Pulmonary artery endothelial cell (primary cell): ENCODE measurements at regions not wholly inside any gene's neighbourhood (a gene's known extent, or its start where the extent isn't known, plus 50 kb on each side); places are given as distances from the start of the nearest gene placed in this dataset.

Source experiments
- DNase-seq: peaks from one replicate; pipeline ENCODE4 v3.0.0-alpha.2; 2011; ENCODE audit warnings: low read depth, low spot score

- DNase-seq: no peak
These were observed 915.4 kb downstream of the GATA3 start for GRCh38 chr10:8969853-8970252.

GRCh38 chr10:8975535-8975934, 921.0 kb downstream of the GATA3 start:
- DNase-seq: no peak

GRCh38 chr10:8978100-8978499, 923.6 kb downstream of the GATA3 start:
- no peak for DNase-seq

- DNase-seq: no peak
These were observed 925.5 kb downstream of the GATA3 start for GRCh38 chr10:8979976-8980375.

GRCh38 chr10:8981277-8981676, 926.8 kb downstream of the GATA3 start:
- DNase-seq: no peak

GRCh38 chr10:8985651-8986050, 931.2 kb downstream of the GATA3 start:
- DNase-seq: no peak

GRCh38 chr10:8986975-8987374, 932.5 kb downstream of the GATA3 start:
- no peak for DNase-seq

- DNase-seq: no peak
These were observed 933.2 kb downstream of the GATA3 start for GRCh38 chr10:8987712-8988111.

- no peak for DNase-seq
These were observed 935.9 kb downstream of the GATA3 start for GRCh38 chr10:8990280-8990987.

GRCh38 chr10:8992009-8992408, 937.5 kb downstream of the GATA3 start:
- DNase-seq: no peak

GRCh38 chr10:8993864-8994263, 939.4 kb downstream of the GATA3 start:
- DNase-seq: no peak

- DNase-seq: no peak
These were observed 944.3 kb downstream of the GATA3 start for GRCh38 chr10:8998751-8999150.

GRCh38 chr10:9003122-9003521, 948.6 kb downstream of the GATA3 start:
- no peak for DNase-seq

GRCh38 chr10:9004736-9005135, 950.2 kb downstream of the GATA3 start:
- no peak for DNase-seq

- DNase-seq: no peak
These were observed 955.0 kb downstream of the GATA3 start for GRCh38 chr10:9009505-9009904.

- DNase-seq: no peak
These were observed 955.6 kb downstream of the GATA3 start for GRCh38 chr10:9010093-9010492.

GRCh38 chr10:9010931-9011670, 956.6 kb downstream of the GATA3 start:
- DNase-seq: no peak

GRCh38 chr10:9012312-9012711, 957.8 kb downstream of the GATA3 start:
- no peak for DNase-seq

GRCh38 chr10:9015005-9015404, 960.5 kb downstream of the GATA3 start:
- DNase-seq: no peak

GRCh38 chr10:9015447-9015846, 961.0 kb downstream of the GATA3 start:
- no peak for DNase-seq

- no peak for DNase-seq
These were observed 962.4 kb downstream of the GATA3 start for GRCh38 chr10:9016930-9017329.

GRCh38 chr10:9018195-9019173, 964.0 kb downstream of the GATA3 start:
- DNase-seq: no peak
